UCSD-AML1 (cell line): ENCODE measurements at regions not wholly inside any gene's neighbourhood (a gene's known extent, or its start where the extent isn't known, plus 50 kb on each side); places are given as distances from the start of the nearest gene placed in this dataset.

Source experiments
- DNase-seq: peaks from one replicate; lab custom pipeline; 2025; ENCODE audit not compliant: unreplicated experiment; lab: John Stamatoyannopoulos, UW

- no peak for DNase-seq
Observed at GRCh38 chr5:8756498-8757084, 789.3 kb downstream of the SEMA5A start.

GRCh38 chr5:8765886-8766285 is 780.0 kb downstream of the SEMA5A start:
- no peak for DNase-seq

- DNase-seq: no peak
Observed at GRCh38 chr5:8766448-8766847, 779.4 kb downstream of the SEMA5A start.

DNA sequence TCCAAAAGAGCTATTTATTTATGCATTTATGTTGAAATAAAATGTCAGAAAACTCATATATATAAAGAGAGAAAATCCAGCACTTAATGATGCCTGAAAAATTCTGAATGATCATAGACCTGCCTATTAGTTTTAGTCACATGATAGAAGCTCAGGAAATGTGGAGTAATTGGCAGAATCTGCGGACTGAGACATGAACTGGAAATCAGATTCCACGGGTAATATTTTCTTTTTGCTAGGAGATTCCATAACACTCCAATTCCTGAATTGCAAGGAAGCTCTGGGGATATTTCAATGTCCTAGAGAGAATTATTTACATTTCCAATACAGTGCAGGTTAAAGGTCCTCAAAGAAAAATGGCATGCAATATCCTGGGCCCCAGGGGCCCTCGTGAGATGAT is 778.8 kb downstream of the SEMA5A start:
- DNase-seq: no peak

GRCh38 chr5:8767746-8768145 is 778.1 kb downstream of the SEMA5A start:
- no peak for DNase-seq

- DNase-seq: no peak
Observed at GRCh38 chr5:8769631-8770030, 776.2 kb downstream of the SEMA5A start.

DNA sequence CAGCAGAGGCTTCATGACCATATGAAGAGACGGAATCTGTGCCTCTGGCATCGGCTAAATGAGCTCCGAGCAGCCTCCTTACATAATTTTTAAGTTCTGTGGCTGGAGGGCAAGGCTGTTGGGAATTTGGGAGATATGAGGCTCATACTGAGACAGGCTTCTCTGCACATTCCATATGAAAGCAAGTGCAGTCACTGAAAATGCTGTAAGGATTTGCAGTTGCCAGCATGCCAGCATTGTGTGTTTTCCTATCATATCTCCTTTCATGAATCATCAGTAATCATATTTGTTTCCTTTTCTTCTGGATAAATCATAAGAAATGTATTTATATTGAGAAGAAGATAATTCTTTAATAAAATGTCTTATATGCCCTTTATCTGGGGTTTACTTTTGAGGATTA is 775.4 kb downstream of the SEMA5A start:
- DNase-seq: no peak

DNA sequence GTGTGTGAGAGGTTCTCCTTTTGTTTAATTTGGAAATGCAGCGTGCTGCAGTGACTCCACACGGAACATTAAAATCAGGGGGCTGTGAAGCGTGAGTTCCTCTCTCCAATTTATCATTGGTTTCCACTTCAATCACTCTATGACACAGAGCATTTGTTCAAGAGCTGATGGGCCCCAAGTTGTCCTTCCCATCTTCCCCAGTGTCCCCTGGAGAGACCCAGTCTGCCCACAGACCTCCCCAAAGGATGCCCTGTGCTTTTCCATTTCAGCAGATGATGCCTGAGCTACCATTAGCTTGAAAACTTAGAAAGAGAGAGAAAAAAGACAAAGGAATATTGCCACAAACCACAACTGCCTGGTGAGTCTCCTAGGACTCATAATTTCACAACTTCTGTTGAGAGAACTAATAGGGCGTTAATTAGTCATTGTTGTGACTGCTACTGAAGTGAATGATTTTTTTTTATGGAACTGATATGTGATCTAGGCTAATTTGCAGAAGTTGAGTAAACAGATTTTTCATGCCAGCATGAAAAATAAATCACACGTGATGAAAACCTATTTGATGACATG is 772.7 kb downstream of the SEMA5A start:
- no peak for DNase-seq

- no peak for DNase-seq
Observed at GRCh38 chr5:8784692-8785091, 761.2 kb downstream of the SEMA5A start.

DNA sequence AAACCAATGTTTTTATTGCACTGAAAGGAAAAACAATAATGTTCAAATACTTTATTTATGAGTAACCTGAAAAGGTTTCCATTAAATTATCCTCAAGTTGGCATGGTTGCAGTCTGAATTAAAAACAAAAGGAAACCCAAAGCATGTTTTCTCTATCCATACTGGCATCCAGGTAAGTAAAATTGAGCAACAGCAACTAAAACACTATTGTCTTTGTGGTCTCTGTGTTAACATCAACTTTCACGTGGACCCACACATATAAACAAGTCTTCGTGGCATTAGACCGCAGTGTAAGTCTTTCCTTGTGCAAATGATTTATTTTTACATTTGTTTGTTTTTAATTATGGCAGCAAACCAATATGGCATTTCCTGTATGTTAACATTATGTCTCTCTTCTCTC is 757.6 kb downstream of the SEMA5A start:
- DNase-seq: no peak

GRCh38 chr5:8805653-8806052 is 740.2 kb downstream of the SEMA5A start:
- no peak for DNase-seq

DNA sequence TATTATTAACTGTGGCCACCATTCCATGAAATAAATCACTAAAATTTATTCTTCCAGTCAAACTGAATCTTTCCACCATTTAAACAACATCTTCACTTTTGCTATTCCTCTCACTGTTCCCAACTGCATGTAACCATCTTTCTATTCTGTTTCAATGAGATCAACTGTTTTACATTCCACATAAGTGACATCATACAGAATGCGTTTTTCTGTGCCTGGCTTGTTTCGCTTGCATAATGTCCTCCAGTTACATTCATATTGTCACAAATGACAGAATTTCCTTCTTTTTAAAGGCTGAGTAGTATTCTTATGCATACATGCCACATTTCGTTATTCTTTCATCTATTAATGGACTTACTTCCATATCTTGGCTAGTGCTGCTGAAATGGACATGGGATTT is 738.2 kb downstream of the SEMA5A start:
- DNase-seq: no peak

- DNase-seq: no peak
Observed at GRCh38 chr5:8811581-8811980, 734.3 kb downstream of the SEMA5A start.

DNA sequence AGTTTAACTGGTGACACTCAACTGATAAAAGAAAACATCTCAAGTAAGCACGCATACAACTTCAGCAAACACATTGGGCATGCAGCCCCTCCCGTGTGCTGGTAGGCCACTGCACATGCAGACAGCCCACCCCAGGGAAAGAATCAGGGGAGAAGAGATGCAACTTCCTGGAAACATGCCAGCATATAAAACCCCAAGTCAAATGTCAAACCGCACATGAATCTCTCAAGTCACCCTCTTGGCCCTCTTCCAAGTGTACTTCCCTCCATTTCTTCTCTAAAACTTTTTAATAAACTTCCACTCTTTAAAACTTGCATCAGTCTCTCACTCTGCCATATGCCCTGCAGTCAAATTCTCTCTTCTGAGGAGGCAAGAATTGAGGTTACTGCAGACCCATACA is 732.7 kb downstream of the SEMA5A start:
- no peak for DNase-seq

- DNase-seq: no peak
Observed at GRCh38 chr5:8814105-8814504, 731.8 kb downstream of the SEMA5A start.

GRCh38 chr5:8824371-8824770 is 721.5 kb downstream of the SEMA5A start:
- DNase-seq: no peak

DNA sequence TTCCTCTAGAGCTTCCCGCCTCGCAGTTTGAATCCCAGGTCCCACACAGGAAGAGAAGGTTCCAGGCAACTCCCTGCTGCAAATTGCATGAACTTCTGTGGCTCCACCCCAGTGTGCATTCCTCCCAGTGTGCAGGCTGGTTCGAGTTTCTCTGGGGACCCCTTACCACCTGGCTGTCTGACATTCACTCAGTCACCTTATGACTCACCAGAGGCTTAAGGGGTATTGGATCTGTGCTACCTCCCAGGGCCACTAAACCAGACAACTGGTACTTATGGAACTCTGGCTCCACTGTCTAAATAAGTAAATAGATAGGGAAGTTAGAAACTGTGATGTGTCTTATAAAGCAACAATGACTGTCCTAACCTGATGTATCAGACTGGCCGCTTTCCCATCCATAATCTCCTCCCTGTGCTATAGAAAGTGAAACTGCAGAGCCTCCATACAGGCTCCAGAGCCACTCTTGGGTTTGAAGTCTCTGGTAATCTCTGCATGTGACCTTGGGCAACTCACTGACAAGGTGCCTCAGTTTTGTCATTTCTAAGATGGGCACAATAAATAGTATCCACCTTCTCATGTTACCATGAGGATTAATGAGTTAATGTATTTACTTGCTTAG is 720.6 kb downstream of the SEMA5A start:
- no peak for DNase-seq

GRCh38 chr5:8826508-8826907 is 719.4 kb downstream of the SEMA5A start:
- no peak for DNase-seq

DNA sequence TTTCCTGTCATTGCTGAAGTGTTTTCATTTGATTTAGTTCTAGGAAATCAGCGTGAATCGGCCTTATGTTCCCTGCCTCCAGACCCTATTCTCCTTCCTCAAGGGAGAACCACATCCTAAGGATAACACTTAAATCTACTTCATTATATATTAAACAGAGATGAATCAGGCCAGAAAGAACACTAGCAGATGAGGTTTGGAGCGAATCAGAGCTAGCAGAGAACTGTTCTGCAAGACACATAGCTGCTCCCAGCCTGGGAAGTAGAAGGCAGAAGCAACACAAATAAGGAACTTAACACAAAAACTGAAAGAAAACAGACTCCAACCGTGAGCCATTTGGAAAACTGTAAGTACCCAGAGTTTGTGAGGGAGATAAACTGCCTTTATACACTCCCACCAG is 718.2 kb downstream of the SEMA5A start:
- DNase-seq: no peak

DNA sequence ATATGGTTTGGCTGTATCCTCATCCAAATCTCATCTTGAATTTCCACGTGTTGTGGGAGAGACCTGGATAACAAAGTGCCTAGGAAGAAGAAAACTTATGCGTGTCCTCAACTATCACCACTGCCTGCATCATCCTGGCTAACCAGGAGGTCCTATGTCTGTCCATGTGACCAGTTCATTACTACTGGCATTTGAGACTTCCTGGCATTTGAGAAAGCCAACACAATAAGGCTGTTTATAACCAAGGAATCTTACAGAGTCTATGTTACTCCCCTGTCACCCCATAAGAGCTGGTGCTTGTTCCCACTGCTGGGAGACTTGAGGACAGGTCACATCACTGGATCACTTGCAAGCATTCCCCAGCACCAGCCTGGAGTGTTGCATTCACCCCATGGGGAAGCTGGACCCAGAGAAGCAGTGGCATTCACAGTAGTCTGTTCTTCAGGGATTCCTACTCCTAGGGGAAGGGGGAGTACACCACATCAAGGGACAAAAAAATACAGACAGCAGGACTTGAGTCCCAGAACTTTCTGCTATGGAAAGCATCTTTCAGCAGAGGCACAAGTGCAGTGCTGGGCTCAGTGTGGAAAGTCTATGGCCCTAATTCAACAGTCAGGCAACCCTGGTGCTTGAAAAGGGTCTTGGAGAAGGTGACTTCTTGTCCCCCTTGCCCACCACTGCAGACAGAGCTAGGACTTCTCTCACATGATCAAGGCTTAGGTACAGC is 717.1 kb downstream of the SEMA5A start:
- DNase-seq: no peak

DNA sequence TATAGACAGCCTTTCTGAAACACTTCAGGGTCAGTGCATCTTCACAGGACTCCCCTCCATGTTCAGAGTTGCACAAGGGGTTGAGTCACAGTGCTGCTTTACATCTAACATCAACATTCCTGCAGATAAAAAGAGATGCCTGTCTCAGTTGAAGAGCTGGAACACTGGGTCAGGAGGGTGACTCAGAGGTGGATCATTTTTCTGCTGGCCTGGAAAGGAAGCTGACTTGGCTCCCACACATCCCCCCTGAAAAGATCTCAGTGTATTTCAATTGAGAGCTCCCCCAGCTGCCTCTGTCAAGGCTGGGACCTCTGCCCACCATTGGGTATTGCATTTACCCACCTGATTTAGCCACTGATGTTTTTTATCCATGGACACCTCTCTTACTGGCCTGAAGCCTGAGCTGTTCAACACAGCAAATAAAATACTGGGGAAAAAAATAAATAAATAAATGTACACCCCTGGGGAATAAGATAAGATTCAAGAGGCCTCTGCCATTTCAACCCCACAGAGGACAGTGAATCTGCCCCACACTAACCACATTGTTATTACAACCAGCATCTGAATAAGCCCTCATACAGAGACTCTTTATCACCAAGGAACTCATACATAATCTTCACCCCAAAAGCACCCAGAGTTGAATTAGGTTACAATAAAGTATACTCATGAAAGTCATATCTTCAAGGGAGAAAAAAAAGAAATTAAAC is 716.4 kb downstream of the SEMA5A start:
- no peak for DNase-seq

DNA sequence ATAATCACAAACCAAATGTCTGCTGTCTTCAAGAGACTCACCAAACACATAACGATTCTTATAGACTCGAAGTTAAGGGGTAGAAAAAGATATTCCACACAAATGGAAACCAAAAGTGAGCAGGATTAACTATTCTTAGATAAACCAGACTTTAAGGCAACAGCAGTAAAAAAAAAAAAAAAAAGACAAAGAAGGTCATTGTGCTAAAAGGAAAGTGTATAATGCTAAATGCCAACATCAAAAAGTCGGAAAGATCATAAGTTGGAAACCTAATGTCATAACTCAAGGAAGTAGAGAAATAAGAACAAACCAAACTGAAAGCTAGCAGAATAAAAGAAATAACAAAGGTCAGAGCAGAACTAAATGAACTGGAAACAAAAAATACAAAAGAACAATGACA is 714.6 kb downstream of the SEMA5A start:
- DNase-seq: no peak
